ENCODE measurements at regions not wholly inside any gene's neighbourhood (a gene's known extent, or its start where the extent isn't known, plus 50 kb on each side); places are given as distances from the start of the nearest gene placed in this dataset.

- no peaks in the 10 kb centered on the region for H3K27me3 ChIP-seq (ENCODE audit: control insufficient read depth in 2 of 2, insufficient read depth in 2 of 2, low read length in 2 of 2)
- intact Hi-C loops (cut with micrococcal nuclease): no loop called here
- no peak for DNase-seq
- H3K4me1 Mint-ChIP-seq: peaks cover 2% of the 10 kb centered on the region
- no peak overlapping the region for H3K9ac ChIP-seq (ENCODE audit: insufficient read depth, low read length, poor library complexity, severe bottlenecking)
- no peak overlapping the region for H3K27ac Mint-ChIP-seq
- H3K4me3 ChIP-seq (replicated peaks in 1 of 3; ENCODE audit: low read depth in 2 of 3, low read length in 3 of 3): no peak overlapping the region
- TF ChIP-seq CTCF (IDR thresholded peaks at IDR 0.05): no peak
- no peak overlapping the region for H3K4me3 Mint-ChIP-seq
- no peaks in the 10 kb centered on the region for H3K79me2 ChIP-seq (ENCODE audit: insufficient read depth, low read length)
- no peak overlapping the region for H3K27ac ChIP-seq (ENCODE audit: low read depth in 1 of 2, low read length in 2 of 2)
- no peaks in the 10 kb centered on the region for H3K36me3 Mint-ChIP-seq
- no peaks in the 10 kb centered on the region for H3K4me1 ChIP-seq (ENCODE audit: control insufficient read depth in 1 of 2, insufficient read depth in 2 of 2, low read length in 2 of 2)
- no peaks in the 10 kb centered on the region for H4K20me1 ChIP-seq (ENCODE audit: insufficient read depth, low read length)
- no peak overlapping the region for H3K4me2 ChIP-seq (replicated peaks; ENCODE audit: extremely low read depth, low read length, poor library complexity, severe bottlenecking)
- WGBS (ENCODE audit: insufficient coverage): 89% methylated on average over 1 of the region's 5 CpGs
- no peak overlapping the region for H2AFZ ChIP-seq (ENCODE audit: insufficient read depth, low read depth, low read length, poor library complexity, severe bottlenecking)
- H3K36me3 ChIP-seq (replicated peaks in 1 of 2; ENCODE audit: control insufficient read depth in 1 of 2, insufficient read depth in 2 of 2, low read length in 2 of 2): no peaks in the 10 kb centered on the region
- peaks cover 0 to 6% (median 0%) of the 10 kb centered on the region in 7 donors for H3K9me3 Mint-ChIP-seq
- H3K9me3 ChIP-seq (replicated peaks in 1 of 2; ENCODE audit: control insufficient read depth in 1 of 2, insufficient read depth in 1 of 2, low read length in 2 of 2): no peaks in the 10 kb centered on the region
- H3K27me3 Mint-ChIP-seq (ENCODE audit: low read depth in 3 of 3): no peaks in the 10 kb centered on the region
Measured at GRCh38 chr5:124453221-124454051, 293.0 kb downstream of the ZNF608 start.

DNA sequence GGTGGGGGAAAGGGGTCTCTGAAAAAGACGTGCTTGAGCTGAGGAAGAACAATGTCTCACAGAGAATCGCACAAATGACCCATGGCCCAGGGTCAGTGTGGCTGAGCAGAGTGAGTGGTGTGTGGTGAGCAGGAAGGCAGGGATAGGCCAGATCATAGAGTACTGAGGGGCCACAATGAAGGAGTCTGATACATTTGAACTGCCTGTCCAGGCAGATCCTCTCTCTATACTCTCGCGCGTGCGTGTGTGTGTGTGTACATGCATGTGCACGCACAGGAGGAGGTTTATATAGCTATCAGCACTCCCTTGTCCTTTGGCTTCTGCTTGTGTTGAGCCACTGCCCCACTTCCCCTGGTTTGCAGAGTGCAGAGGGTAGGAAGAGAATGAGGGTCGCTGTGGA lies 294.0 kb downstream of the ZNF608 start:
- Histone ChIP-seq H4K20me1 (ENCODE audit: insufficient read depth, low read length) (no peaks in the 10 kb centered on the region), H3K4me2 (replicated peaks; ENCODE audit: extremely low read depth, low read length, poor library complexity, severe bottlenecking) (no peak overlapping the region), H3K36me3 (replicated peaks in 1 of 2; ENCODE audit: control insufficient read depth in 1 of 2, insufficient read depth in 2 of 2, low read length in 2 of 2) (no peaks in the 10 kb centered on the region), H3K9me3 (replicated peaks in 1 of 2; ENCODE audit: control insufficient read depth in 1 of 2, insufficient read depth in 1 of 2, low read length in 2 of 2) (no peaks in the 10 kb centered on the region), H3K27me3 (ENCODE audit: control insufficient read depth in 2 of 2, insufficient read depth in 2 of 2, low read length in 2 of 2) (no peaks in the 10 kb centered on the region), H3K27ac (ENCODE audit: low read depth in 1 of 2, low read length in 2 of 2) (no peak overlapping the region), H2AFZ (ENCODE audit: insufficient read depth, low read depth, low read length, poor library complexity, severe bottlenecking) (no peak overlapping the region), H3K9ac (ENCODE audit: insufficient read depth, low read length, poor library complexity, severe bottlenecking) (no peak overlapping the region), H3K4me1 (ENCODE audit: control insufficient read depth in 1 of 2, insufficient read depth in 2 of 2, low read length in 2 of 2) (no peaks in the 10 kb centered on the region), H3K4me3 (replicated peaks in 1 of 3; ENCODE audit: low read depth in 2 of 3, low read length in 3 of 3) (no peak overlapping the region), H3K79me2 (ENCODE audit: insufficient read depth, low read length) (no peaks in the 10 kb centered on the region)
- H3K9me3 Mint-ChIP-seq: peaks cover 0 to 6% (median 0%) of the 10 kb centered on the region in 7 donors
- no peak for TF ChIP-seq CTCF (IDR thresholded peaks at IDR 0.05)
- no peaks in the 10 kb centered on the region for H3K27me3 Mint-ChIP-seq (ENCODE audit: low read depth in 3 of 3)
- 95% methylated on average over 3 of the region's 8 CpGs for WGBS (ENCODE audit: insufficient coverage)
- no peak for DNase-seq
- intact Hi-C loops (cut with micrococcal nuclease): no loop called here
- H3K4me1 Mint-ChIP-seq: peaks cover 2% of the 10 kb centered on the region
- no peaks in the 10 kb centered on the region for H3K36me3 Mint-ChIP-seq
- H3K27ac Mint-ChIP-seq: no peak overlapping the region
- no peak overlapping the region for H3K4me3 Mint-ChIP-seq

Measured in CD14-positive monocyte (primary cell).